ENCODE measurements at regions not wholly inside any gene's neighbourhood (a gene's known extent, or its start where the extent isn't known, plus 50 kb on each side); places are given as distances from the start of the nearest gene placed in this dataset.
"Not testable (repeated sequence)": the region's sequence is repeated elsewhere in the genome, so short reads cannot be mapped to it uniquely, and the experiment has no call there.

- DNase-seq (ENCODE audit: low spot score): no peak
Measured at GRCh38 chr11:103584720-103585119, 451.7 kb upstream of the DDI1 start.

GRCh38 chr11:103585401-103585800 is 451.0 kb upstream of the DDI1 start:
- no peak for DNase-seq (ENCODE audit: low spot score)

GRCh38 chr11:103585911-103586310 is 450.5 kb upstream of the DDI1 start:
- DNase-seq (ENCODE audit: low spot score): no peak

- DNase-seq (ENCODE audit: low spot score): no peak
Measured at GRCh38 chr11:103586756-103587155, 449.7 kb upstream of the DDI1 start.

- DNase-seq (ENCODE audit: low spot score): no peak
Measured at GRCh38 chr11:103587901-103588788, 448.3 kb upstream of the DDI1 start.

GRCh38 chr11:103591554-103591953 is 444.9 kb upstream of the DDI1 start:
- DNase-seq (ENCODE audit: low spot score): no peak

- DNase-seq (ENCODE audit: low spot score): no peak
Measured at GRCh38 chr11:103594283-103594682, 442.2 kb upstream of the DDI1 start.

GRCh38 chr11:103596315-103596714 is 440.1 kb upstream of the DDI1 start:
- no peak for DNase-seq (ENCODE audit: low spot score)

- peak; percentile 20 for DNase-seq (ENCODE audit: low spot score)
Measured at GRCh38 chr11:103601225-103601846, 435.1 kb upstream of the DDI1 start.

- DNase-seq (ENCODE audit: low spot score): no peak
Measured at GRCh38 chr11:103602840-103603239, 433.6 kb upstream of the DDI1 start.

GRCh38 chr11:103604310-103604709 is 432.1 kb upstream of the DDI1 start:
- no peak for DNase-seq (ENCODE audit: low spot score)

- DNase-seq (ENCODE audit: low spot score): no peak
Measured at GRCh38 chr11:103608566-103608965, 427.9 kb upstream of the DDI1 start.

GRCh38 chr11:103609117-103610066 is 427.0 kb upstream of the DDI1 start:
- no peak for DNase-seq (ENCODE audit: low spot score)

GRCh38 chr11:103610435-103610834 is 426.0 kb upstream of the DDI1 start:
- DNase-seq (ENCODE audit: low spot score): no peak

GRCh38 chr11:103611526-103612260 is 424.7 kb upstream of the DDI1 start:
- DNase-seq (ENCODE audit: low spot score): not testable (repeated sequence)

GRCh38 chr11:103612451-103612850 is 424.0 kb upstream of the DDI1 start:
- not testable (repeated sequence) for DNase-seq (ENCODE audit: low spot score)

- not testable (repeated sequence) for DNase-seq (ENCODE audit: low spot score)
Measured at GRCh38 chr11:103616586-103616985, 419.9 kb upstream of the DDI1 start.

- no peak for DNase-seq (ENCODE audit: low spot score)
Measured at GRCh38 chr11:103618528-103618927, 417.9 kb upstream of the DDI1 start.

GRCh38 chr11:103619480-103619879 is 417.0 kb upstream of the DDI1 start:
- no peak for DNase-seq (ENCODE audit: low spot score)

GRCh38 chr11:103619938-103620337 is 416.5 kb upstream of the DDI1 start:
- no peak for DNase-seq (ENCODE audit: low spot score)

GRCh38 chr11:103622296-103622695 is 414.1 kb upstream of the DDI1 start:
- no peak for DNase-seq (ENCODE audit: low spot score)

- DNase-seq (ENCODE audit: low spot score): no peak
Measured at GRCh38 chr11:103623933-103624332, 412.5 kb upstream of the DDI1 start.
